Activated CD4-positive, alpha-beta T cell treated with anti-CD3 and anti-CD28 coated beads, Interleukin-2, amount 10 ng/mL, durations not matched to agents 24 days and 14 days (primary cell): ENCODE measurements at regions not wholly inside any gene's neighbourhood (a gene's known extent, or its start where the extent isn't known, plus 50 kb on each side); places are given as distances from the start of the nearest gene placed in this dataset.
A peak's percentile ranks its signal among the peaks of the same experiment; 100 is the strongest.
"Not testable (repeated sequence)": the region's sequence is repeated elsewhere in the genome, so short reads cannot be mapped to it uniquely, and the experiment has no call there.

Experiments
- DNase-seq: peaks from one replicate; pipeline ENCODE4 v3.0.0; 2022
- H3K27ac Mint-ChIP-seq: one replicate; pipeline ENCODE4 v1.8.0; 2022; ENCODE audit warnings: mild to moderate bottlenecking, mixed read lengths
- H3K27me3 Mint-ChIP-seq: one replicate; pipeline ENCODE4 v1.8.0; 2022; ENCODE audit warnings: mixed read lengths
- H3K36me3 Mint-ChIP-seq: one replicate; pipeline ENCODE4 v1.8.0; 2022; ENCODE audit warnings: low read depth, mild to moderate bottlenecking, mixed read lengths
- H3K4me1 Mint-ChIP-seq: one replicate; pipeline ENCODE4 v1.8.0; 2021; ENCODE audit warnings: mixed read lengths
- H3K4me3 Mint-ChIP-seq: one replicate; pipeline ENCODE4 v1.8.0; 2022; ENCODE audit warnings: mild to moderate bottlenecking, moderate library complexity, mixed read lengths
- H3K9me3 Mint-ChIP-seq: one replicate; pipeline ENCODE4 v1.8.0; 2021; ENCODE audit warnings: mixed read lengths
- intact Hi-C: fragments of 100-400 bp; cut with micrococcal nuclease; formaldehyde crosslinking; loops from one replicate; pipeline ENCODE4 v1.15.1; 2023

GRCh38 chr4:49226216-49226866 lies 240.3 kb downstream of the CWH43 start:
- H3K4me1 Mint-ChIP-seq, intact Hi-C loops, DNase-seq, H3K36me3 Mint-ChIP-seq, H3K27ac Mint-ChIP-seq, H3K4me3 Mint-ChIP-seq, H3K27me3 Mint-ChIP-seq: not testable (repeated sequence)
- peaks cover 25% of the 10 kb centered on the region for H3K9me3 Mint-ChIP-seq

GRCh38 chr4:49227941-49228340 lies 241.9 kb downstream of the CWH43 start:
- H3K36me3 Mint-ChIP-seq, H3K27ac Mint-ChIP-seq, DNase-seq, H3K27me3 Mint-ChIP-seq, intact Hi-C loops, H3K4me1 Mint-ChIP-seq, H3K4me3 Mint-ChIP-seq: not testable (repeated sequence)
- H3K9me3 Mint-ChIP-seq, result peaks cover 15% of the 10 kb centered on the region

- H3K4me1 Mint-ChIP-seq, intact Hi-C loops, H3K4me3 Mint-ChIP-seq, H3K27me3 Mint-ChIP-seq, H3K36me3 Mint-ChIP-seq, H3K27ac Mint-ChIP-seq: not testable (repeated sequence)
- DNase-seq, result peak; percentile 51
- peaks cover 12% of the 10 kb centered on the region for H3K9me3 Mint-ChIP-seq
These were observed 243.2 kb downstream of the CWH43 start for GRCh38 chr4:49229243-49229642.

GRCh38 chr4:49229713-49230112 lies 243.6 kb downstream of the CWH43 start:
- H3K36me3 Mint-ChIP-seq, H3K27me3 Mint-ChIP-seq, intact Hi-C loops, H3K4me1 Mint-ChIP-seq, H3K4me3 Mint-ChIP-seq, H3K27ac Mint-ChIP-seq: not testable (repeated sequence)
- DNase-seq, result peak; percentile 48
- H3K9me3 Mint-ChIP-seq, result peaks cover 12% of the 10 kb centered on the region

- intact Hi-C loops, result not testable (repeated sequence)
These were observed 247.3 kb downstream of the CWH43 start for GRCh38 chr4:49233346-49233745.

GRCh38 chr4:49233749-49234148 lies 247.7 kb downstream of the CWH43 start:
- H3K4me1 Mint-ChIP-seq, H3K36me3 Mint-ChIP-seq, H3K4me3 Mint-ChIP-seq, H3K27me3 Mint-ChIP-seq, H3K27ac Mint-ChIP-seq, H3K9me3 Mint-ChIP-seq, intact Hi-C loops: not testable (repeated sequence)
- DNase-seq, result peak; percentile 48

More at GRCh38 chr4:49233346-49233745, 247.3 kb downstream of the CWH43 start:
- H3K27me3 Mint-ChIP-seq, H3K36me3 Mint-ChIP-seq, H3K9me3 Mint-ChIP-seq, H3K4me1 Mint-ChIP-seq, H3K4me3 Mint-ChIP-seq, H3K27ac Mint-ChIP-seq: not testable (repeated sequence)
- peak; percentile 52 for DNase-seq

GRCh38 chr4:49234382-49234781 lies 248.3 kb downstream of the CWH43 start:
- H3K27me3 Mint-ChIP-seq, H3K4me1 Mint-ChIP-seq, H3K36me3 Mint-ChIP-seq, H3K4me3 Mint-ChIP-seq, intact Hi-C loops, H3K27ac Mint-ChIP-seq, H3K9me3 Mint-ChIP-seq: not testable (repeated sequence)
- DNase-seq, result peak; percentile 51

GRCh38 chr4:49235413-49236160 lies 249.5 kb downstream of the CWH43 start:
- H3K36me3 Mint-ChIP-seq, H3K27me3 Mint-ChIP-seq, H3K4me3 Mint-ChIP-seq, H3K27ac Mint-ChIP-seq, intact Hi-C loops, H3K4me1 Mint-ChIP-seq: not testable (repeated sequence)
- peak; percentile 46 for DNase-seq
- H3K9me3 Mint-ChIP-seq, result peaks cover 14% of the 10 kb centered on the region

- intact Hi-C loops, H3K4me1 Mint-ChIP-seq, H3K27ac Mint-ChIP-seq, H3K36me3 Mint-ChIP-seq, H3K4me3 Mint-ChIP-seq, H3K27me3 Mint-ChIP-seq: not testable (repeated sequence)
- peak; percentile 54 for DNase-seq
- H3K9me3 Mint-ChIP-seq, result peaks cover 14% of the 10 kb centered on the region
These were observed 250.4 kb downstream of the CWH43 start for GRCh38 chr4:49236474-49236873.

GRCh38 chr4:49241295-49241694 lies 255.2 kb downstream of the CWH43 start:
- H3K4me3 Mint-ChIP-seq, H3K4me1 Mint-ChIP-seq, H3K36me3 Mint-ChIP-seq, H3K27ac Mint-ChIP-seq, intact Hi-C loops, H3K27me3 Mint-ChIP-seq: not testable (repeated sequence)
- peaks cover 12% of the 10 kb centered on the region for H3K9me3 Mint-ChIP-seq
- peak; percentile 48 for DNase-seq

GRCh38 chr4:49262786-49263185 lies 276.7 kb downstream of the CWH43 start:
- H3K27me3 Mint-ChIP-seq, DNase-seq, intact Hi-C loops, H3K9me3 Mint-ChIP-seq, H3K36me3 Mint-ChIP-seq, H3K4me1 Mint-ChIP-seq, H3K27ac Mint-ChIP-seq, H3K4me3 Mint-ChIP-seq: not testable (repeated sequence)

GRCh38 chr4:49270435-49270834 lies 284.4 kb downstream of the CWH43 start:
- H3K27ac Mint-ChIP-seq, H3K9me3 Mint-ChIP-seq, H3K4me3 Mint-ChIP-seq, H3K36me3 Mint-ChIP-seq, H3K4me1 Mint-ChIP-seq, intact Hi-C loops, H3K27me3 Mint-ChIP-seq: not testable (repeated sequence)
- DNase-seq, result peak; percentile 52

- H3K27me3 Mint-ChIP-seq, H3K4me3 Mint-ChIP-seq, H3K36me3 Mint-ChIP-seq, intact Hi-C loops, H3K9me3 Mint-ChIP-seq, H3K4me1 Mint-ChIP-seq, H3K27ac Mint-ChIP-seq: not testable (repeated sequence)
- DNase-seq, result peak; percentile 44
These were observed 284.8 kb downstream of the CWH43 start for GRCh38 chr4:49270912-49271311.

GRCh38 chr4:49285905-49286304 lies 299.8 kb downstream of the CWH43 start:
- DNase-seq, H3K9me3 Mint-ChIP-seq, intact Hi-C loops, H3K36me3 Mint-ChIP-seq, H3K4me3 Mint-ChIP-seq, H3K27ac Mint-ChIP-seq, H3K27me3 Mint-ChIP-seq, H3K4me1 Mint-ChIP-seq: not testable (repeated sequence)
